Endodermal cell (in vitro differentiated cells): ENCODE measurements at regions not wholly inside any gene's neighbourhood (a gene's known extent, or its start where the extent isn't known, plus 50 kb on each side); places are given as distances from the start of the nearest gene placed in this dataset.

ENCODE experiments used
- DNase-seq: peaks from one replicate; pipeline ENCODE4 v3.0.0-alpha.2; 2017
- H3K27ac ChIP-seq: 2 replicates; pipeline ENCODE4 v1.5.1; 2013; ENCODE audit warnings: mild to moderate bottlenecking, low read depth, low read length, moderate library complexity
- H3K27me3 ChIP-seq: 2 replicates; pipeline ENCODE4 v1.6.1; 2013; ENCODE audit warnings: mild to moderate bottlenecking, low read length, moderate library complexity; ENCODE audit not compliant: insufficient read depth, control insufficient read depth, poor library complexity, severe bottlenecking
- H3K36me3 ChIP-seq: 2 replicates; pipeline ENCODE4 v1.7.0; 2013; ENCODE audit warnings: mild to moderate bottlenecking, low read length, moderate library complexity; ENCODE audit not compliant: control insufficient read depth, insufficient read depth
- H3K4me1 ChIP-seq: one replicate; pipeline ENCODE4 v1.7.0; 2013; ENCODE audit warnings: low read length; ENCODE audit not compliant: control insufficient read depth, insufficient read depth
- H3K4me3 ChIP-seq: 2 replicates; pipeline ENCODE4 v1.5.1; 2013; ENCODE audit warnings: mild to moderate bottlenecking, low read length, moderate library complexity
- H3K9ac ChIP-seq: 2 replicates; pipeline ENCODE4 v1.6.1; 2013; ENCODE audit warnings: mild to moderate bottlenecking, low read length, moderate library complexity; ENCODE audit not compliant: poor library complexity, severe bottlenecking; ENCODE audit errors: extremely low read depth
- H3K9me3 ChIP-seq: 2 replicates; pipeline ENCODE4 v1.6.1; 2013; ENCODE audit warnings: mild to moderate bottlenecking, low read length, moderate library complexity; ENCODE audit not compliant: control insufficient read depth
- H3K27ac Mint-ChIP-seq: 2 replicates; pipeline ENCODE4 v1.8.0; 2020; ENCODE audit warnings: mixed read lengths
- H3K27me3 Mint-ChIP-seq: 2 replicates; pipeline ENCODE4 v1.8.0; 2021; ENCODE audit warnings: mild to moderate bottlenecking, mixed read lengths; ENCODE audit not compliant: insufficient read depth
- H3K36me3 Mint-ChIP-seq: 2 replicates; pipeline ENCODE4 v1.8.0; 2020; ENCODE audit warnings: low read depth, mixed read lengths
- H3K4me1 Mint-ChIP-seq: 2 replicates; pipeline ENCODE4 v1.8.0; 2020; ENCODE audit warnings: mixed read lengths
- H3K4me3 Mint-ChIP-seq: 2 replicates; pipeline ENCODE4 v1.8.0; 2020; ENCODE audit warnings: mild to moderate bottlenecking, moderate library complexity, mixed read lengths
- H3K9me3 Mint-ChIP-seq: 2 replicates; pipeline ENCODE4 v1.8.0; 2020; ENCODE audit warnings: mild to moderate bottlenecking, mixed read lengths
- WGBS, 2 experiments: methylation state at CpG; one replicate each; pipeline versions ENCODE4 v1.1.5 to v1.1.7; 2013; ENCODE audit warnings: missing lambda C conversion rate in 2 of 2, mixed read lengths in 1 of 2; ENCODE audit not compliant: insufficient coverage in 1 of 2, insufficient read length in 1 of 2; 5-methylcytosine and 5-hydroxymethylcytosine counted together
- TF ChIP-seq, protein P1 (sequence below): fragments of 200-600 bp; sonication (generic); conservative IDR thresholded peaks from 2 replicates; pipeline ENCODE4 v1.5.0; 2021; ENCODE audit warnings: antibody characterized with exemption, mild to moderate bottlenecking

DNA sequence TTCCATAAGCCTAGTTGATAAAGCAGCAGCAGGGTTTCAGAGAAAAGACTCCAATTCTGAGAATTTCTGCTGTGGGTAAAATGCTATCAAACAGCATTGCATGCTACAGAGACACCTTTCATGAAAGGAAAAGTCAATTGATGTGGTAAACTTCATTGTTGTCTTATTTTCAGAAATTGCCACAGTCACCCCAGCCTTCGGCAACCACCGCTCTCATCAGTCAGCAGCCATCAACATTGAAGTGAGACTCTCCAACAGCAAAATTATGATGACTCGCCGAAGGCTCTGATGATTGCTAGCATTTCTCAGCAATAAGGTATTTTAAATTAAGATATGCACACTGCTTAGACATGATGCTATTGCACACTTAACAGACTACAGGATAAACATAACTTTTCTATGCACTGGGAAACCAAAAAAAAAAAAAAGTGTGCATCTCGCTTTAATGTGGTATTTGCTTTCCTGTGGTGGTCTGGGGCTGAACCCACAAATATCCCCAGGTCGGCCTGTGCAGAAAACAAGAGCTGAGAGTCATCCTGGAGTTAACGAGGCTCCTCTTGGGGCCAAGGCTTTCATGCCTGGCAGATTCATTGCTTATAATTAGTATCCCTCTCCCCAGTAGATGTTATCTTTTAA lies 192.1 kb downstream of the CTTN start:
- no peaks in the 10 kb centered on the region for H3K4me1 Mint-ChIP-seq
- TF ChIP-seq, protein P1, sequence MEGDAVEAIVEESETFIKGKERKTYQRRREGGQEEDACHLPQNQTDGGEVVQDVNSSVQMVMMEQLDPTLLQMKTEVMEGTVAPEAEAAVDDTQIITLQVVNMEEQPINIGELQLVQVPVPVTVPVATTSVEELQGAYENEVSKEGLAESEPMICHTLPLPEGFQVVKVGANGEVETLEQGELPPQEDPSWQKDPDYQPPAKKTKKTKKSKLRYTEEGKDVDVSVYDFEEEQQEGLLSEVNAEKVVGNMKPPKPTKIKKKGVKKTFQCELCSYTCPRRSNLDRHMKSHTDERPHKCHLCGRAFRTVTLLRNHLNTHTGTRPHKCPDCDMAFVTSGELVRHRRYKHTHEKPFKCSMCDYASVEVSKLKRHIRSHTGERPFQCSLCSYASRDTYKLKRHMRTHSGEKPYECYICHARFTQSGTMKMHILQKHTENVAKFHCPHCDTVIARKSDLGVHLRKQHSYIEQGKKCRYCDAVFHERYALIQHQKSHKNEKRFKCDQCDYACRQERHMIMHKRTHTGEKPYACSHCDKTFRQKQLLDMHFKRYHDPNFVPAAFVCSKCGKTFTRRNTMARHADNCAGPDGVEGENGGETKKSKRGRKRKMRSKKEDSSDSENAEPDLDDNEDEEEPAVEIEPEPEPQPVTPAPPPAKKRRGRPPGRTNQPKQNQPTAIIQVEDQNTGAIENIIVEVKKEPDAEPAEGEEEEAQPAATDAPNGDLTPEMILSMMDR = no peak
- no peaks in the 10 kb centered on the region for H3K36me3 ChIP-seq
- H3K9me3 Mint-ChIP-seq = no peaks in the 10 kb centered on the region
- no peak overlapping the region for H3K4me3 ChIP-seq
- H3K36me3 Mint-ChIP-seq = peaks cover 3% of the 10 kb centered on the region
- no peaks in the 10 kb centered on the region for H3K27me3 ChIP-seq
- no peak overlapping the region for H3K27ac Mint-ChIP-seq
- H3K9me3 ChIP-seq = no peaks in the 10 kb centered on the region
- no peaks in the 10 kb centered on the region for H3K4me1 ChIP-seq
- no peak overlapping the region for H3K4me3 Mint-ChIP-seq
- no peaks in the 10 kb centered on the region for H3K27me3 Mint-ChIP-seq
- no peak overlapping the region for H3K27ac ChIP-seq
- no peak for DNase-seq
- no peak overlapping the region for H3K9ac ChIP-seq
- 97 to 98% methylated on average over 6 to 7 of the region's 7 CpGs for WGBS, 2 experiments

DNA sequence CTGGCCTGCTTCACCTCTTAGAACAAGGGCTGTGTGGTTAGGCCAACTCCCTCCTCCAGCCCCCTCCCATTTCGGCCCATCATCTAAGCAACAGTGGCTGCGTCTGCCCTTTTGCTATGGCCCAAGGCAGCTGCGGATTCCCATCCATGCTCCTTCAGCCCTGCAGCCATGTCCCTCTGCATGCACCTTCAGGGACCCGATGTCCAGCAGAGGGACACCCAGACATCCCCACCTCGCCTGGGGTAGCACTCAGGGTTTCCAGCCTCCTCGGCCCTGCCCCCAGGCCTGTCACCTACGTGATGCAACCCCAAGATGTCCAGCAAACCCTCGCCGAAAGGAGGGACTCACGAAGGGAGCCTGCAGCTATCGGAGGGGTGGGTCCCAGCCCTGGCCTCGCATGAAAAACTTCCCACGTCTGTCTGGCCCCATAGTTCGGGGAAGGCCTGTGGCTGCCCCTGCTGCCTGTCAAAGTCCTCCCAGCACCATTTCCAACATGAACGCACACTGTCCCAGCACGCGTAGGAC lies 194.4 kb downstream of the CTTN start:
- H3K27ac ChIP-seq = no peak overlapping the region
- DNase-seq = no peak
- Mint-ChIP-seq H3K36me3 (peaks cover 3% of the 10 kb centered on the region), H3K4me1 (no peaks in the 10 kb centered on the region), H3K9me3 (no peaks in the 10 kb centered on the region), H3K27me3 (no peaks in the 10 kb centered on the region), H3K4me3 (no peak overlapping the region), H3K27ac (no peak overlapping the region)
- H3K4me3 ChIP-seq = no peak overlapping the region
- H3K4me1 ChIP-seq = no peaks in the 10 kb centered on the region
- TF ChIP-seq, protein P1 = no peak
- 91 to 97% methylated on average over 10 to 17 of the region's 17 CpGs for WGBS, 2 experiments
- H3K9me3 ChIP-seq = no peaks in the 10 kb centered on the region
- H3K36me3 ChIP-seq = no peaks in the 10 kb centered on the region
- H3K9ac ChIP-seq = no peak overlapping the region
- no peaks in the 10 kb centered on the region for H3K27me3 ChIP-seq

- Histone ChIP-seq H3K9me3 (no peaks in the 10 kb centered on the region), H3K4me3 (no peak overlapping the region), H3K27me3 (no peaks in the 10 kb centered on the region), H3K27ac (no peak overlapping the region), H3K4me1 (no peaks in the 10 kb centered on the region), H3K36me3 (no peaks in the 10 kb centered on the region), H3K9ac (no peak overlapping the region)
- Mint-ChIP-seq H3K4me1 (no peaks in the 10 kb centered on the region), H3K27me3 (no peaks in the 10 kb centered on the region), H3K36me3 (peaks cover 3% of the 10 kb centered on the region), H3K4me3 (no peak overlapping the region), H3K9me3 (no peaks in the 10 kb centered on the region), H3K27ac (no peak overlapping the region)
- TF ChIP-seq, protein P1 = no peak
- WGBS, 2 experiments = 84 to 88% methylated on average over 3 to 10 of the region's 10 CpGs
- no peak for DNase-seq
Observed at GRCh38 chr11:70593446-70593983, 195.2 kb downstream of the CTTN start.
